Pancreas (tissue), 10 donors: ENCODE measurements at regions not wholly inside any gene's neighbourhood (a gene's known extent, or its start where the extent isn't known, plus 50 kb on each side); places are given as distances from the start of the nearest gene placed in this dataset.

Experiments
- ATAC-seq, 4 donors: fragments of 200-7000 bp; cut with Tn5 transposase; one replicate each; pipeline versions ENCODE4 v1.8.0 to v1.9.1; 2020; ENCODE audit warnings: mild to moderate bottlenecking in 4 of 4, moderate library complexity in 4 of 4
- DNase-seq, 6 donors: peaks; one replicate each; pipeline ENCODE4 v3.0.0-alpha.2; 2020
- FAIRE-seq: peaks from 2 replicates; lab custom pipeline; 2012; peaks lifted over from hg19 to GRCh38; lab: Jason Lieb, UNC
- H3K27ac ChIP-seq, 4 donors: fragments of 200-600 bp; sonication (generic); 1 replicate in 3 of 4; 2 replicates in 1 of 4; pipeline versions ENCODE4 v1.5.0 to v1.8.0; 2020
- H3K27me3 ChIP-seq, 4 donors: fragments of 200-600 bp; one replicate each; pipeline ENCODE4 v1.8.0; 2021
- H3K36me3 ChIP-seq, 3 donors: fragments of 200-600 bp; sonication (generic) in 1 of 3; one replicate each; pipeline versions ENCODE4 v1.5.0 to v1.8.0; 2020 to 2021
- H3K4me1 ChIP-seq, 3 donors: fragments of 200-600 bp; one replicate each; pipeline ENCODE4 v1.8.0; 2021
- H3K4me3 ChIP-seq, 4 donors: fragments of 200-600 bp; sonication (generic) in 2 of 4; one replicate each; pipeline versions ENCODE4 v1.5.0 to v1.8.0; 2020 to 2021
- H3K9me3 ChIP-seq, 4 donors: fragments of 200-600 bp; one replicate each; pipeline ENCODE4 v1.8.0; 2021
- WGBS, 2 donors: extraction: QIAGEN DNeasy Blood & Tissue Kit; methylation state at CpG; one replicate each; pipeline ENCODE4 v1.1.7; 2013; 5-methylcytosine and 5-hydroxymethylcytosine counted together
- intact Hi-C, 3 donors: fragments of 100-400 bp; cut with DNase I; formaldehyde crosslinking; loops; one replicate each; pipeline versions ENCODE4 v1.11.1 to v1.14.2; 2022
- TF ChIP-seq, protein P1 (sequence below), 4 donors: fragments of 200-600 bp; sonication (generic) in 3 of 4; IDR thresholded peaks; one replicate each; pipeline versions ENCODE4 v1.5.0 to v1.8.0; 2021; ENCODE audit warnings: antibody characterized with exemption in 4 of 4
- donor health status: healthy with polysubstance abuse.
- donor health status: DM: no; HTN: no; CAD: no; lungs with moderate emphysema.
- donor health status: DM: no; HTN: no; CAD: no.
- donor health status: control.
- donor health status: control.
- donor health status: Bipolar disorder and iron deficiency.
- donor health status: DM: yes; HTN: yes; CAD: no.
- donor health status: DM: no; HTN: no; CAD: no.
- donor health status: DM: no; HTN: no; CAD: no.
- donor health status: DM: yes; HTN: yes; CAD: no.

DNA sequence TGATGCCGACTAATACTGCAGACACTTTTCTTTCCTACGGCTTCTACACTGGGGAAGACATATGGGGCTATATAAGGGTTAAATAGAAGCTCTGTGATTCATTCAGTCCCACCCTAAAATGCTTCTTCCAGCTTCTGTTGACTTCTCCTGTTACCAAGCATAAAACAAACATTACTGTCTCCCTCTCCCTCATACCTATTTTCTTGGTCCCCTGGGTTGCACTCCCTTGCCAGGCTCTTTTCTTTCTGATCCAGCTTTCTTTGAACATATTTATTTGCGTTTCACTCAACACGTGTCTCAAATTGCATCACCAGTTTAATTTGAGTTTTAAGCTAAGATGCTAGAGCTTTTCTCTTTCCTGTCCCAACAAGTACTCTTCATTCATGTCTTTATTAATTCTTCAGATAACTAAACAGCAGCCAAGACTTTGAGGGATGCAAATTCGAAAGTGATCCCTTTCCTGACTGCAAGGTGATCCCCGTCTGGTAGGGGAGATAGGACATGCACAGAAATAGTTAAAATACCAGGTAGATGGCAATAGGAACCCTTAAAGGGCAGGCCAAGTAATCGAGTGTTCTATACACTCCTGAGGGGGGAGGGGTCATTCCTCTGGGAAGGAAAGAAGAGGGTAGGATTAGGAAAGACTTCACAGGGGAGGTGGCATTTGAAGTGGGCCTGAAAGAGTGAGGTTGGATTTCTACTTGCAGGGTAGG, 198.6 kb upstream of the BCL6 start:
- intact Hi-C loops: no loop called here

DNA sequence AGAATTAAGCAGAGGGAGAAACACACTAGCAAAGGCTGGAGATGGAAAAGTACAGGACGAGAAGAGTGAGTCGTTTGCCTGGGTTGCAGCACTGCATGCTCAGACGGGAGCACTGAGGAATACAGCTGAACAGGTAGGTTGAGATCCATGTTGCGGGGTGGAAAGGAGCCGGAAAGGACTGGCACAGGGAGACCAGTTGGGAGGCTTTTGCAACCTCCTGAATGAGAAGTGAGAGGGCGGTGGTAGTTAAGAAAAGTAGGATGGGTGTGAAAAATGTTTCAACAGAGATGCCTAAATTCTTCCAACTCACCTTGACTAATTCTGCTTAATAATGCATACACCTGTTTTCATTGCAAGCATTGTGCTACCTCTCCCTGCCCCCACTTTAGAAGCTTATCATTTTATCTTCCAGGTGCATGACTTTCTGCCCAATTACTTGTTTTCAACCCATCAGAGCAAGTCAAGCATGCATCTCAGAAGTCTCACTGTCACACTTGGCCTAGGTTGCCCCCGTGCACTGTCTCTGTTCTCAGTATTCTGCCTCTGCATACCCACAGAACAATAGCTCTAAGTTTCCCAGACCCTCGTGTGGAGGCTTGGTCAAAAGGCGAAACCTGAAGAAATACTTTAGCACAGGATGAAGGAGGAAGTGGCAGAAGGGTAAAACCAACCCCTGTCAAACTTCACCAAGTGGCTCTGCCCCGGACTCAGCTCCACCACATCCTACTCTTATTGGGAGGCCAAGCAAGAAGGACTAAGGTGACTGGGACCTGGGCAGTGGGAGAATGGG, 199.3 kb upstream of the BCL6 start:
- intact Hi-C loops: no loop called here
- Histone ChIP-seq H3K27ac (no peak overlapping the region), H3K27me3 (no peaks in the 10 kb centered on the region), H3K4me3 (no peak overlapping the region), H3K36me3 (no peaks in the 10 kb centered on the region), H3K4me1 (no peaks in the 10 kb centered on the region), H3K9me3 (no peaks in the 10 kb centered on the region)
- TF ChIP-seq, protein P1, sequence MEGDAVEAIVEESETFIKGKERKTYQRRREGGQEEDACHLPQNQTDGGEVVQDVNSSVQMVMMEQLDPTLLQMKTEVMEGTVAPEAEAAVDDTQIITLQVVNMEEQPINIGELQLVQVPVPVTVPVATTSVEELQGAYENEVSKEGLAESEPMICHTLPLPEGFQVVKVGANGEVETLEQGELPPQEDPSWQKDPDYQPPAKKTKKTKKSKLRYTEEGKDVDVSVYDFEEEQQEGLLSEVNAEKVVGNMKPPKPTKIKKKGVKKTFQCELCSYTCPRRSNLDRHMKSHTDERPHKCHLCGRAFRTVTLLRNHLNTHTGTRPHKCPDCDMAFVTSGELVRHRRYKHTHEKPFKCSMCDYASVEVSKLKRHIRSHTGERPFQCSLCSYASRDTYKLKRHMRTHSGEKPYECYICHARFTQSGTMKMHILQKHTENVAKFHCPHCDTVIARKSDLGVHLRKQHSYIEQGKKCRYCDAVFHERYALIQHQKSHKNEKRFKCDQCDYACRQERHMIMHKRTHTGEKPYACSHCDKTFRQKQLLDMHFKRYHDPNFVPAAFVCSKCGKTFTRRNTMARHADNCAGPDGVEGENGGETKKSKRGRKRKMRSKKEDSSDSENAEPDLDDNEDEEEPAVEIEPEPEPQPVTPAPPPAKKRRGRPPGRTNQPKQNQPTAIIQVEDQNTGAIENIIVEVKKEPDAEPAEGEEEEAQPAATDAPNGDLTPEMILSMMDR (IDR thresholded peaks at IDR 0.05): no peak
- DNase-seq (no peak), FAIRE-seq (no peak), ATAC-seq (no peak)
- WGBS, 2 donors: 85 to 86% methylated on average over 10 of the region's 10 CpGs

More for the DNA sequence above, 198.6 kb upstream of the BCL6 start:
- DNase-seq (no peak), FAIRE-seq (no peak), ATAC-seq (peak in 1 of 4 donors; percentile 25)
- no peaks in the 10 kb centered on the region for H3K4me1 ChIP-seq
- no peaks in the 10 kb centered on the region for H3K27me3 ChIP-seq
- H3K27ac ChIP-seq: no peak overlapping the region
- H3K4me3 ChIP-seq: no peak overlapping the region
- 59 to 67% methylated on average over 7 of the region's 7 CpGs for WGBS, 2 donors
- H3K36me3 ChIP-seq: no peaks in the 10 kb centered on the region
- TF ChIP-seq, protein P1 (IDR thresholded peaks at IDR 0.05): no peak
- no peaks in the 10 kb centered on the region for H3K9me3 ChIP-seq

DNA sequence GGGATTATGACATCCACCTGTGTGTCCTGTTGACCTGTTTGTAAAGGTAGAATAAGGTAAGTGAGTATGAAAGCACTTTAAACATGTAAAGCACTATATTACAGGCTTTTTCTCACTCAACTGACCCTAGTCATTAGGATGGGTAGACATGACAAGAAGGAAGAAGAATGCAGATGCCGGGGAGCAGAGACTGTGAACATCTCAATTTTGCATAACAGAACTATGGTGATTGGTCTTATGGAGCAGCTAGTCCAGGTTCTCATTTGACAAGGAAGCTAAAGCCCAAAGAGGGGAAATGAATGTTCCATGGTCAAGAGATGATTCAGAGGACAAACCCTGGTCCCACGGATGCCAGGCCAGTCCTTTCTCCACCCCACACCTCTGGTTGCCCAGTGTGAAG, 200.1 kb upstream of the BCL6 start:
- no peak for ATAC-seq
- no peaks in the 10 kb centered on the region for H3K27me3 ChIP-seq
- no peaks in the 10 kb centered on the region for H3K9me3 ChIP-seq
- DNase-seq: no peak
- H3K27ac ChIP-seq: no peak overlapping the region
- TF ChIP-seq, protein P1 (IDR thresholded peaks at IDR 0.05): no peak
- no peaks in the 10 kb centered on the region for H3K36me3 ChIP-seq
- H3K4me3 ChIP-seq: no peak overlapping the region
- intact Hi-C loops: no loop called here
- no peak for FAIRE-seq
- 74 to 82% methylated on average over 2 of the region's 2 CpGs for WGBS, 2 donors
- no peaks in the 10 kb centered on the region for H3K4me1 ChIP-seq

DNA sequence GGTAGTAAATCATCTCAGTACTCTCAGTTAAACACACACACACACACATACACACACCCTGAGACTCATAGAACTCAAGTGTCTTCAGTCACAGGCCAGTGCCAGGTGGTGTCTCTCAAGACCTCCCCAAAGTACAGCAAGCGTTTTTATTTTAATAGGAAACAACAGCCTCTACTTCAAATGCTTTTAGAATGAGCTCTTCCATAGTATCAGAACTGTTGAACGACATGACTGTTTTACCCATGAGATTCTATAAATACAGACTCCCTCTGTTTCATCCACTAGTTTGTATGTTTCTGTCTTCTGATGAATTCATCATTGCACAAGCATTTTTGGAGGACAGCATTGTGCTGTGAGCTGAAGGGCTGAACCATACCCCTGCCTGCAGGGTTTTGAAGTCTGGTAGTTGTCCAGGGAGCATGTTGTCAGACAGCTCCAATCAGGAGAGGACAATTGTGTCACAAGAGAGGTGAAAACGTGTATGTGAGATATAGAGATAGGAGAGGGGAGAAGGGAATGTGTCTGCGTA, 201.0 kb upstream of the BCL6 start:
- no peaks in the 10 kb centered on the region for H3K36me3 ChIP-seq
- TF ChIP-seq, protein P1 (IDR thresholded peaks at IDR 0.05): no peak
- WGBS, 2 donors: 68 to 82% methylated on average over 4 of the region's 4 CpGs
- ATAC-seq (no peak), DNase-seq (no peak), FAIRE-seq (no peak)
- no peaks in the 10 kb centered on the region for H3K9me3 ChIP-seq
- H3K27me3 ChIP-seq: no peaks in the 10 kb centered on the region
- intact Hi-C loops: no loop called here
- no peak overlapping the region for H3K4me3 ChIP-seq
- no peak overlapping the region for H3K27ac ChIP-seq
- no peaks in the 10 kb centered on the region for H3K4me1 ChIP-seq
